ENCODE measurements at regions not wholly inside any gene's neighbourhood (a gene's known extent, or its start where the extent isn't known, plus 50 kb on each side); places are given as distances from the start of the nearest gene placed in this dataset.

DNA sequence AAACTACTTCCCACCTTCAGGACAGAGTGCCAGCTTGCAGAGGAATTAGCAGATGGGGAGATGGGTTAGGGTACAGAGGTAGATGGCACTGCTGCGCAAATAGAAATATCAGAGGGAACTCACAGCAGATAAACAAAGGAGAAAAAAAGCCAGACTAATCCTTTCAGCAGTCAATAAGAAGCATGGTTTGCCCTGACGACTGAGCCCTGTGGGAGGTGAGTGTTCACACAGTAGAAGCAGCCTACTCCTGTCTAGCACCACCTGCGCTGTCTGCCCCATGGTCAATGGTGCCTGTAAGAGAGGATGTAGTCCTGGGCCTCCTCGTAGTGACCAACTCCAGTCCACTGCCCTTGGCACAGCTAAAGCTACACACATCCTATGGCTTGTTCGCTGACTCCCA lies 174.1 kb downstream of the IBTK start:
- H3K4me1 ChIP-seq (ENCODE audit: insufficient read depth), result no peaks in the 10 kb centered on the region
- WGBS, 3 donors, result 86 to 87% (median 87%) methylated on average over 5 of the region's 5 CpGs
- H3K9me3 ChIP-seq, result no peaks in the 10 kb centered on the region
- DNase-seq, result no peak
- H3K27ac ChIP-seq, result no peak overlapping the region
- TF ChIP-seq POLR2A (IDR thresholded peaks at IDR 0.05) (no peak), EP300 (IDR thresholded peaks at IDR 0.05) (no peak)
- TF ChIP-seq, protein P1, sequence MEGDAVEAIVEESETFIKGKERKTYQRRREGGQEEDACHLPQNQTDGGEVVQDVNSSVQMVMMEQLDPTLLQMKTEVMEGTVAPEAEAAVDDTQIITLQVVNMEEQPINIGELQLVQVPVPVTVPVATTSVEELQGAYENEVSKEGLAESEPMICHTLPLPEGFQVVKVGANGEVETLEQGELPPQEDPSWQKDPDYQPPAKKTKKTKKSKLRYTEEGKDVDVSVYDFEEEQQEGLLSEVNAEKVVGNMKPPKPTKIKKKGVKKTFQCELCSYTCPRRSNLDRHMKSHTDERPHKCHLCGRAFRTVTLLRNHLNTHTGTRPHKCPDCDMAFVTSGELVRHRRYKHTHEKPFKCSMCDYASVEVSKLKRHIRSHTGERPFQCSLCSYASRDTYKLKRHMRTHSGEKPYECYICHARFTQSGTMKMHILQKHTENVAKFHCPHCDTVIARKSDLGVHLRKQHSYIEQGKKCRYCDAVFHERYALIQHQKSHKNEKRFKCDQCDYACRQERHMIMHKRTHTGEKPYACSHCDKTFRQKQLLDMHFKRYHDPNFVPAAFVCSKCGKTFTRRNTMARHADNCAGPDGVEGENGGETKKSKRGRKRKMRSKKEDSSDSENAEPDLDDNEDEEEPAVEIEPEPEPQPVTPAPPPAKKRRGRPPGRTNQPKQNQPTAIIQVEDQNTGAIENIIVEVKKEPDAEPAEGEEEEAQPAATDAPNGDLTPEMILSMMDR (IDR thresholded peaks at IDR 0.05), result no peak
- H3K36me3 ChIP-seq, result no peaks in the 10 kb centered on the region
- no peak overlapping the region for H3K4me3 ChIP-seq
- intact Hi-C loops (cut with DNase I), result no loop called here
- H3K27me3 ChIP-seq, result no peaks in the 10 kb centered on the region

DNA sequence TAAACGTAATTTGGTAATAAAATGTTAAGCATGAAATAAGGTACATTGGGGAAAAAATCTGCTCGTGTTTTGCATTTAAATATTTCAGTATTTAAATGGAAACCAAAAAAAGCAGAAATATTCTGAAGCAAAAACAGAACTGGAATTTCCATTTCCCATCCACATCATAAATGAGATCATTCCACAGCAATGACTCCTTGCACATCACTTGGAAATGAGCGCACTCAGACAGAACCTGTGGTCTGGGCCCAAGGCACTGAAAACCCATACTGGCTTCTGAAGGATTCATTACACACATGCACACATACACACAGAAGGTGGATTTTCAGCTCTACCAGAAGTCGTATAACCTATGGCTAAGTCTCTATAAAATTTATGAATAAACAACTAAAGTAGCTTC lies 174.8 kb downstream of the IBTK start:
- 78 to 88% (median 86%) methylated on average over 4 of the region's 4 CpGs for WGBS, 3 donors
- DNase-seq, result no peak
- Histone ChIP-seq H3K9me3 (no peaks in the 10 kb centered on the region), H3K27me3 (no peaks in the 10 kb centered on the region), H3K36me3 (no peaks in the 10 kb centered on the region), H3K4me1 (ENCODE audit: insufficient read depth) (no peaks in the 10 kb centered on the region), H3K4me3 (no peak overlapping the region), H3K27ac (no peak overlapping the region)
- intact Hi-C loops (cut with DNase I), result no loop called here
- TF ChIP-seq POLR2A (IDR thresholded peaks at IDR 0.05) (no peak), EP300 (IDR thresholded peaks at IDR 0.05) (no peak)
- TF ChIP-seq, protein P1 (IDR thresholded peaks at IDR 0.05), result no peak

DNA sequence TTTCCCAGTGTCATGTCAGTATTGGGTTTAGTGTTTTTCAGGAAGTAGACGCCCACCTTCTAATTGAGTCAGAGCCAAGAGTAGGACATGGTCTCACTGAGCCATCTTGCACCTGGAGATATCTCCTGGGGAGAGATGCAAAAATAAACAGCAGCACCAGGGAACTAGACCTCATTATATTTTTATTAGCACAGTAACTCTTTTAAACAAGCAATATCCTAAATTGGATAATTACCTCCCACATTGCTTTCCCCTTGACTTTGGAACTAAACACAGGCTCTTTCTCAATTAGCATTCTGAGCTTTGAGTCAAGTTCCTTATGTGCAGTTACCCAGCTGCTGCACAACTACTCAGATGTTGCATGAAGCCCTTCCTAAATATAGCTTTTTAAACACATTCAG lies 175.4 kb downstream of the IBTK start:
- intact Hi-C loops (cut with DNase I), result no loop called here
- no peak for TF ChIP-seq EP300 (IDR thresholded peaks at IDR 0.05)
- TF ChIP-seq POLR2A (IDR thresholded peaks at IDR 0.05), result no peak
- TF ChIP-seq, protein P1 (IDR thresholded peaks at IDR 0.05), result no peak
- no peaks in the 10 kb centered on the region for H3K4me1 ChIP-seq (ENCODE audit: insufficient read depth)

DNA sequence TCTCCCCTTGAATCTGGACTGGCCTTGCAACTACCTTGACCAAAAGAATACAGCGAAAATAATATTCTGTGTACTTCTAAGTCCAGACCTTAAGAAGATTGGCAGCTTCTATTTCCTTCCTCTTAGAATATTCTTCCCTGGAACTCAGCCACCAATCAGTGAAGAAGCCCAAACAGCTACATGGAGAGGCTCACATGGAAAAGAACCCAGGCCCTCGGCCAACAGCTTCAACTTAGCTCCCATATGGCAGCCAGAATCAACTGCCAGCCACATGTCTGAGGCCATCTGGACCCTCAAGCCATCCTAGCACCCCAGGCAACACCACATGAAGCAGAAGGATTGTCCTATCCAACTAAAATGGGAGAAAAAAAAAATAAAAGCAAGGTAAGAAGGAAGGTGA lies 178.8 kb downstream of the IBTK start:
- TF ChIP-seq POLR2A (IDR thresholded peaks at IDR 0.05) (no peak), EP300 (IDR thresholded peaks at IDR 0.05) (no peak)
- TF ChIP-seq, protein P1 (IDR thresholded peaks at IDR 0.05), result no peak
- Histone ChIP-seq H3K9me3 (no peaks in the 10 kb centered on the region), H3K27me3 (no peaks in the 10 kb centered on the region), H3K27ac (no peak overlapping the region), H3K36me3 (no peaks in the 10 kb centered on the region), H3K4me3 (no peak overlapping the region), H3K4me1 (ENCODE audit: insufficient read depth) (no peaks in the 10 kb centered on the region)
- intact Hi-C loops (cut with DNase I), result no loop called here
- DNase-seq, result no peak
- 41 to 48% (median 48%) methylated on average over 2 of the region's 2 CpGs for WGBS, 3 donors

More for the DNA sequence above, 175.4 kb downstream of the IBTK start:
- WGBS, 3 donors, result 7 to 19% (median 13%) methylated on average over 1 of the region's 1 CpG
- no peak overlapping the region for H3K27ac ChIP-seq
- no peaks in the 10 kb centered on the region for H3K27me3 ChIP-seq
- DNase-seq, result no peak
- no peak overlapping the region for H3K4me3 ChIP-seq
- H3K36me3 ChIP-seq, result no peaks in the 10 kb centered on the region
- no peaks in the 10 kb centered on the region for H3K9me3 ChIP-seq

DNA sequence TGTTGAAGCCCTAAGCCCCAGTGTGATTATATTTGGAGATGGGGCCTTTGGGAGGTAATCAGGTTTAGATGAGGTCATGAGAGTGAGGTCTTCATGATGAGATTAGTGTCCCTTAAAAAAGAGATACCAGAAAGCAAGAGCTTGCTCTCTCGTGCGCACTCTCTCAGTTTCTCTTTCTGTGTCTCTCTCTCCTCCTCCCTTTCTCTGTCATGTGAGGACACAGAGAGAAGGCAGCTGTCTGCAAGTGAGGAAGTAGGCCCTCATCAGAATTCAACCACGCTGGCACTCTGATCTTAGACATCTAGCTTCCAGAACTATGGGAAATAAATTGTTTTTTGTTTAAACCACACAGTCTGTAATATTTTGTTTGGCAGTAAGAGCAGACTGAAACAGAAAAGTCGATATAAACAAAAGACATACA lies 180.5 kb downstream of the IBTK start:
- no peak overlapping the region for H3K27ac ChIP-seq
- H3K4me3 ChIP-seq, result no peak overlapping the region
- H3K4me1 ChIP-seq (ENCODE audit: insufficient read depth), result no peaks in the 10 kb centered on the region
- DNase-seq, result no peak
- H3K36me3 ChIP-seq, result no peaks in the 10 kb centered on the region
- H3K27me3 ChIP-seq, result no peaks in the 10 kb centered on the region
- 47 to 58% (median 54%) methylated on average over 4 of the region's 4 CpGs for WGBS, 3 donors
- TF ChIP-seq POLR2A (IDR thresholded peaks at IDR 0.05) (no peak), EP300 (IDR thresholded peaks at IDR 0.05) (no peak)
- TF ChIP-seq, protein P1 (IDR thresholded peaks at IDR 0.05), result no peak
- H3K9me3 ChIP-seq, result no peaks in the 10 kb centered on the region
- intact Hi-C loops (cut with DNase I), result no loop called here
